NCI-H187 (cell line): ENCODE measurements at regions not wholly inside any gene's neighbourhood (a gene's known extent, or its start where the extent isn't known, plus 50 kb on each side); places are given as distances from the start of the nearest gene placed in this dataset.
"Not testable (repeated sequence)": the region's sequence is repeated elsewhere in the genome, so short reads cannot be mapped to it uniquely, and the experiment has no call there.

Experiments used
- DNase-seq, 2 experiments: peaks; one replicate each; lab custom pipeline; 2025; lab: John Stamatoyannopoulos, UW

- not testable (repeated sequence) for DNase-seq
These were observed 182.5 kb upstream of the FAM20C start for GRCh38 chr7:9919-10318.

GRCh38 chr7:32565-33280 lies 159.6 kb upstream of the FAM20C start:
- not testable (repeated sequence) for DNase-seq

GRCh38 chr7:35121-35541 lies 157.2 kb upstream of the FAM20C start:
- DNase-seq: not testable (repeated sequence)

GRCh38 chr7:36539-36938 lies 155.8 kb upstream of the FAM20C start:
- DNase-seq: not testable (repeated sequence)

GRCh38 chr7:37656-38055 lies 154.7 kb upstream of the FAM20C start:
- DNase-seq: not testable (repeated sequence)

- DNase-seq: not testable (repeated sequence)
These were observed 153.9 kb upstream of the FAM20C start for GRCh38 chr7:38444-38843.

GRCh38 chr7:39984-40740 lies 152.2 kb upstream of the FAM20C start:
- not testable (repeated sequence) for DNase-seq

GRCh38 chr7:40799-41750 lies 151.3 kb upstream of the FAM20C start:
- DNase-seq: no peak

- no peak for DNase-seq
These were observed 150.3 kb upstream of the FAM20C start for GRCh38 chr7:41917-42565.

GRCh38 chr7:43791-44540 lies 148.4 kb upstream of the FAM20C start:
- no peak for DNase-seq

GRCh38 chr7:44541-44896 lies 147.9 kb upstream of the FAM20C start:
- no peak for DNase-seq

GRCh38 chr7:45106-46090 lies 147.0 kb upstream of the FAM20C start:
- no peak for DNase-seq

GRCh38 chr7:46123-46829 lies 146.1 kb upstream of the FAM20C start:
- no peak for DNase-seq

GRCh38 chr7:46830-47140 lies 145.6 kb upstream of the FAM20C start:
- DNase-seq: no peak

- no peak for DNase-seq
These were observed 140.8 kb upstream of the FAM20C start for GRCh38 chr7:51456-52068.

GRCh38 chr7:52100-52499 lies 140.3 kb upstream of the FAM20C start:
- peak in 1 of 2 experiments; percentile 10 for DNase-seq

- no peak for DNase-seq
These were observed 138.8 kb upstream of the FAM20C start for GRCh38 chr7:53531-53930.

GRCh38 chr7:54615-55014 lies 137.8 kb upstream of the FAM20C start:
- no peak for DNase-seq

GRCh38 chr7:55690-56248 lies 136.6 kb upstream of the FAM20C start:
- DNase-seq: no peak
